GM18498 (cell line): ENCODE measurements at regions not wholly inside any gene's neighbourhood (a gene's known extent, or its start where the extent isn't known, plus 50 kb on each side); places are given as distances from the start of the nearest gene placed in this dataset.
"Not testable (repeated sequence)": the region's sequence is repeated elsewhere in the genome, so short reads cannot be mapped to it uniquely, and the experiment has no call there.

Experiments
- ATAC-seq: cut with Tn5 transposase; IDR thresholded peaks from one replicate; pipeline ENCODE4 v1.9.1; 2021; ENCODE audit warnings: mild to moderate bottlenecking, moderate library complexity; ENCODE audit not compliant: unreplicated experiment

DNA sequence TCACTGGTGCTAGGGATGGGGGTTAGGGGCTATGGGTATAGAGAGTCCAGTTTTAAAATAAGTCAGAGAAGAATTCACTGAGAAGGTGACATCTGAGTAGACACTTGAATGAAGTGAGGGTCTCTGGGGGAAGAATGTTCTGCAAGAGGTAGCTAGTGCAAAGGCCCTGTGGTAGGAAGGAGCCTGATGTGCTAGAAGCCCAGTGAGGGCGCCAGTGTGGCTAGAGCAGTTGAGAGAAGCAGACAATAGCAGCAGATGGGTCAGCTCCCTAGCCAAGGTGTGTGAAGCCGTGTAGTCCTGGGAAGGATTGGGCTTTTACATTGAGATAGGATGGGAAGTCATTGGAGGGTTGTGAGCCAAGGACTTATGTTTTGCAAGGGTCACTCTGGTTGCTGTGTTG is 105.8 kb upstream of the PELI1 start:
- no peak for ATAC-seq

DNA sequence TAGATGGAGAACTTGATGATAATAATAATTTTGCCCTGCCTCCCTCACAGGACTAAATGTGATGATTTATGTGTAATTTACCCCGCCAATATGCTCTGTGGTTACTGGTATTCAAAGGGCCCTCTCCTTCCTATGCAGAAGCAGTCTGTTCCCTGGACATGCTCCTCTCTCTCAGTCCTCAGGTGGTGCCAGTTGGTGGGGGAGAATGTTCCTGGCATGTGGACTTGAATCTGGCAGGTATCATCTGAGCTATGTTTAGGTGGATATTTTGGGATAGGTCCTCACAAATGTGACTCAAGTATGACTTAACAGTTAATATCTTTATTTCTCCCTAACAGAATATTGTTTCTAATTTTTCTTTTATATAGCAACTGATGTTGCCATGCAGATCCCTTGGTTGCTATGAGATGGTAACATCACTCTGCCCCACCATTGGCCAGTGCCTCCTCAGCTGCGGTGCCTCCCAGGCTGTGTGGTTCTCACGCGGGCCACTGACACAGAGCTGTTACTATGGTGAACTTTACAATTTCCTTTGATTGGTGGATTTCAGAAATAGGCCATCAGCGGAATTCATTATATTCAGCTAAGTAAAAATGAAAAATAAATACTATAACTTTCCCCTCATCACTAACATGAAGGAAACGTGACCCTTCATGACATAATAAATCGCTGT is 106.7 kb upstream of the PELI1 start:
- no peak for ATAC-seq

DNA sequence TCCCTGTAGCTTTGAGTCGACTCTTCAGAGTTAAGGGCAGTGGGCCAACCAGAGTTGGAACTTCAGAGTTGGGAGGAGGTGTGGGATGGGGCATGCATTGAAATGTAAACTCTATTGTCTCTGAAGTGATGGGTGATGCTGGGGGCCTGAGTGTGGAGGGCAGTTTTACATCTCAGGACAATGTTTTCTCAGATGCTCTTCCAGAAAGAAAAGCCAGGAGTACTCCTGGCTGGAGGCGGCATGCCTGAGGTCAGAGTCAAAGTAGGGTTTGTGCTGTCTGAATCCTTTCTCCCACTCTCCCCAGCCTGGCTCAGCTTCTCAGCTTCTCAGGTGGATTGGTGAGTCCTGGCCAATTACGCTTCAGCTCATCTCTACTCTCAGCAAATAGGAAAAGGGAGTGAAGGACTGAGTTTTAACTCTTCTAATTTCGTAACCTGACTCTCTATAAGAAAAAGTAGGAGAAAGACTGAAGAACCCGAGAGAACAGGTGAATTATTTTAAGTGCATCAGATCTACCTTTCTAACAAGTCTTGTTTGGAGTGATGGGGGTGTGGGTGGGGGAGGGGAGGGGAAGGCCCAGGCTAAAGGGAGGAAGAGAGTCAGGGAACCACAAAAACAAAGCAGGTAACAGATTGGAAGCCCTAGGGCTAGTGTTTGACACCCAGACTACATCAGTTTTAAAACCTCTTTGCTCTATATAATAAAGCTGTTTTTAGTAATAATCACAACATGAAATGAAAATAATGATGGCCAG is 107.5 kb upstream of the PELI1 start:
- ATAC-seq = no peak

DNA sequence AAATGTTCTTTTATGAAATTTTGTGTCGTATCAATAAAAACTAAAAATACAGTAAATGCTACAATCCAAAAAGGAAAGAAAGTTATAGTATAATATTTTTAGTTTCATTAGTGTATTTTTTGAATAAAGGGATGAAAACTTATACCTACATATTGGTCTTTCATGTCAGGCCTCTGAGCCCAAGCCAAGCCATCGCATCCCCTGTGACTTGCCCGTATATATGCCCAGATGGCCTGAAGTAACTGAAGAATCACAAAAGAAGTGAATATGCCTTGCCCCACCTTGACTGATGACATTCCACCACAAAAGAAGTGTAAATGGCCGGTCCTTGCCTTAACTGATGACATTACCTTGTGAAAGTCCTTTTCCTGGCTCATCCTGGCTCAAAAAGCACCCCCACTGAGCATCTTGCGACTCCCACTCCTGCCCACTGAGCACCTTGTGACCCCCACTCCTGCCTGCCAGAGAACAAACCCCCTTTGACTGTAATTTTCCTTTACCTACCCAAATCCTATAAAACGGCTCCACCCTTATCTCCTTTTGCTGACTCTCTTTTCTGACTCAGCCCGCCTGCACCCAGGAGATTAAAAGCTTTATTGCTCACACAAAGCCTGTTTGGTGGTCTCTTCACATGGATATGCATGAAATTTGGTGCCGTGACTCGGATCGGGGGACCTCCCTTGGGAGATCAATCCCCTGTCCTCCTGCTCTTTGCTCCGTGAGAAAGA is 108.2 kb upstream of the PELI1 start:
- not testable (repeated sequence) for ATAC-seq

DNA sequence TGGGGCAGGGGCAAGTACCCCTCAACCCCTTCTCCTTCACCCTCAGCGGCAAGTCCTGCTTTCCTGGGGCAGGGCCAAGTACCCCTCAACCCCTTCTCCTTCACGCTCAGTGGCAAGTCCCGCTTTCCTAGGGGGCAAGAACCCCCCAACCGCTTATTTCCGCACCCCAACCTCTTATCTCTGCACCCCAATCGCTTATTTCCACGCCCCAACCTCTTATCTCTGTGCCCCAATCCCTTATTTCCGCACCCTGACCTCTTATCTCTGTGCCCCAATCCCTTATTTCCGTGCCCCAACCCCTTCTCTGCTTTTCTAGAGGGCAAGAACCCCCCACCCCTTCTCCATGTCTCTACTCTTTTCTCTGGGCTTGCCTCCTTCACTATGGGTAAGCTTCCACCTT is 109.2 kb upstream of the PELI1 start:
- not testable (repeated sequence) for ATAC-seq

DNA sequence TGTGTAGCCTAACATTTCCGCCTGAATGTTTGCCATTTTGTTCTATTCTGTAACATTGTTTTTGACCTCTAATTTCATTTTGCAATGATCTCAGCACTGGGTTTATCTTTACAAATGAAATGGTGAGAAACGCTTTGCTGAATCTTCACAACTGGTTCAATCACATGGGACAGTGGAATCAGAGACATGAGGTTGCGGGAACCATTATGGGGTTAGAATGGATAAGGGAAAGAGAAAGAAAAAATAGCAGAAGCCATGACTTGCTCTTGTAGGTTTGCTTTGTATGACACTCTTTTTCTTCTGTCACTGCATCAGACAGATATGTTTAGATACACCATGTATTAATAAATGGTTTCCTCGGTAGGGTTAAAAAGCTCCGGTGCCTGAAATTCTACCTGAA is 114.3 kb upstream of the PELI1 start:
- ATAC-seq = no peak

DNA sequence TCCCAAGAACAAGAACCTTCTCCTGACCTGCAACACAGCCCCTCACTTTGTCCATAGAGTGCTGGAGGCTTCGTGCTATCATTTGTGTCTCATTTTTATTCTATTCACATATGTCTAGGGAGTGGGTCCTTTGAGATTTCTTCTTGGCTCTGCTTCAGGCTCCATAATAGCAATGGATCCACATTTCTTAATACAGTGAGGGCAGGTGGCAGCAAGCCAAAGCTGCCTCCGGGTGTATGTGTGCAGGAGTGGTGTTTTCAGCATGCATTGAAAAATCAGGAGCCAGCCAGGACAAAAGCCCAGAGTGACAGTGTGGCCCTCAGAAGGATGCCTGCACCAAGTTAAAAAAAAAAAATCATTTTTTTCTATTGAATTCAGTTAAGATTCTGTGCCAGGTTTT is 115.1 kb upstream of the PELI1 start:
- ATAC-seq = no peak

DNA sequence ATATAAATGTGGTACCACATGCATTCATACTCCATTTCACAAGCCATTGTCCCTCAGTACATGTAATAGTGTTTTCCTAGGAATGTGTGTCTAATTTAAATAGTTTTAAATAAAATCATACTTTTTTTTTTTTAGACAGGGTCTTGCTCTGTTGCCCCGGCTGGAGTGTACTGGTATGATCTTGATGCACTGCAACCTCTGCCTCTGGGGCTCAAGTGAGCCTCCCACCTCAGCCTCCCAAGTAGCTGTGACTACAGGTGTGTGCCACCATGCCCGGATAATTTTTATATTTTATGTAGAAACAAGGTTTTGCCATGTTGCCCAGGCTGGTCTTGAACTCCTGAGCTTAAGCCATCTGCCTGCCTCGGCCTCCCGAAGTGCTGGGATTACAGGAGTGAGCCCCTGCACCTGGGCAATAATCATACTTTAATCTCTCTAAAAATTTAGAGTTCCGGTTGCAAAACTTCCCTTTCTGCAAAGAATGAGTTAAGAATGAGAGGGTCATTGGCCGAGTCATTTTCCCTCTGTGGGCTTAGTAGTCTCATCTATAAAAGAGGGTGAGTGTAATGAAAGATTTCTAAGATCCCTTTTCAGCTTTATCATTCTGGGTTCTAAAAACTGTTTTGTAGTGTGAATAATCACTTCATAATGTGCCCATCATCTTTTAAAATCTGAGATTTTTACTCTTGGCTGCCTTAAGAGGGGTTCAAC is 116.0 kb upstream of the PELI1 start:
- no peak for ATAC-seq

DNA sequence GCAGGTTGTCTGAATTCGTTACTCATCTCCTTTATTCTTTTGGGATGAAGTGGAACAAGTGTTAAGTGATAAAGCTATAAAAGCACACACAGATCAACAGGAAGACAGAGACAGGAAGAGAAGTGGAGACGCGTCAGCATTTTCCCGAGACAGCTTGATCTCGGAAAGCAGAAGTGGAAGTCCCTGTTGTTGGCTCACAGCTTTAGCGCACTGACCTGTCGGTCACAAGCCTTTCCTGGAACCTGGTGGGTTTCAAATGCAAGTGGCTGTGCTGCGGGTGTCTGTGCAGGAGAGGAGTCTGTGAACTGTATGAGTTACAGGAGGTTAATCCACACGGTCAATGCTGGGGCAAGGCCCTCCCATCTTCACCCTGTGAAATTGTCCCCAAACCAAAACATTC is 116.6 kb upstream of the PELI1 start:
- peak; percentile 88 for ATAC-seq

DNA sequence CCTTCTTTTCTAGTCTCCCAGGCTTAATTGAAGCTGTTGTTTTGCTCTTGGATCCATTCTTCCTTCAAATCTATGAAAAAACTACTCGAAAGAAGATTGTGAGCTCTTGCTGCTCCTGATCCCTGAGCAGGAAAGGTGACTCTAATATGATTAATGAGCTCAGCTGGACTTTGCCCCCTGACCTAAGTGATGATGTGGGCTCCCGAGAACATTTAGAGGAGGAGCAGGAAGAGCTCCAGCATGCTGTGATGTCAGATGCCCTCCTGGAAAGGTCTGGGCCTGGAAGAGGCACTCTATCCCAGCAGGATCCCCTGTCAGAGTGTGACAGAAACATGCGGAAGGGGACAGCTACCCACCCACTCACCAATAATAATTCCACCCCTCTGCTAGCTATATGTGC is 117.9 kb upstream of the PELI1 start:
- no peak for ATAC-seq

DNA sequence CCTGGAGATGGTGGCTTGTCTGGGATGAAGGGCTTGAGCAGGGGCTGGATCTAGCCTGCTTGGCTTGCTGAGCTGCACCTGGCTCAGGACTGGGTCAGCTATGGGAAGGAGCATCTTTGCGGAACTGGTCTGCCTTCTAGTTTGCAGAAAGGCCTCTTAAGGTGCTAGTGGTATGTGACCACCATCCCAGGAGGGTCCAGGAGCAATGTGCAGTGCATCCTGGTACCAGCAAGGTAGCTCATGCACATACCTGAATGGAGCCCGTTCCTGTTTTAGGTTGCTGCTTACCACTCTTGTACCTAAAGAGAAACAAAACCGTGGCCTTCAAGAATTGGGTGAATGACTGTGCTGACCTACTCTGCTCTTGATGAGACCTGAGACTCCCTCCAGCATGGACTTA is 118.6 kb upstream of the PELI1 start:
- ATAC-seq = no peak

DNA sequence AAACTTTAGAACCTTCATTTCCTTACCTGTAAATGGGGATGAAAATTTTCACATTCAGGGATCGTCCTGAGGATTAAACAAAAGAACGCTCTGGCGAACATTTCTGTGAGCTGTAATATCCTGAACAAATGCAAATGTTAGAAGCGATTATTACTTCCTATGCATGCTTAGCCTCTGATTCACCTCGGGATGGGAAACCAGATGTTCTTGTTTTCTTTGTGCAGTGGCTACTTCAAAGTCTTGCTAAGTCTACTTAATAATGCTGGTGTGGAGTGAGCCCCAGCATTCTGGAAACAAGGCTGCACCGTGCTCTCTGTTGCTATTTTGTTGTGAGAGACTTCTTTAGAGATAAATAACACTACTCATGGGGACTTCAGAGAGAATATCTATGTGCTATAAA is 119.1 kb upstream of the PELI1 start:
- ATAC-seq = no peak

DNA sequence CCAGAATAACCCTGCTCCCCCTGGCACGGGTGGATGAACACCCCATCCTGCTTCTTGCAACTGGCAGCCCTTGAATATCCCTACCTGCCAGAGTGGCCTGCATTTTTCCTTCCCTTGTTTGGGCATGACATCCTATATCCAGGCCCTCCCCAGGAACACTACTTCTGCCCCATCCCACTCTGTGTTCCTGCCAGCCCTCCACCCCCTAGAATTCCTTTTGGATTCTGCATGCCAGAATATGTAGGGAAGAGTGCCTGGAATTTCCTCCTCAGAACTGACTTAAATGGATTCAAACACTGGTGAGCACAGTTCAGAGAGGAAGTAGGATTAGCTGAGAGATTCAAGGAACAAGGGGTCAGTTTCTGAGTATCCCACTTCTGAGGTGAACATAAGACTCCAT is 123.5 kb upstream of the PELI1 start:
- ATAC-seq = no peak

DNA sequence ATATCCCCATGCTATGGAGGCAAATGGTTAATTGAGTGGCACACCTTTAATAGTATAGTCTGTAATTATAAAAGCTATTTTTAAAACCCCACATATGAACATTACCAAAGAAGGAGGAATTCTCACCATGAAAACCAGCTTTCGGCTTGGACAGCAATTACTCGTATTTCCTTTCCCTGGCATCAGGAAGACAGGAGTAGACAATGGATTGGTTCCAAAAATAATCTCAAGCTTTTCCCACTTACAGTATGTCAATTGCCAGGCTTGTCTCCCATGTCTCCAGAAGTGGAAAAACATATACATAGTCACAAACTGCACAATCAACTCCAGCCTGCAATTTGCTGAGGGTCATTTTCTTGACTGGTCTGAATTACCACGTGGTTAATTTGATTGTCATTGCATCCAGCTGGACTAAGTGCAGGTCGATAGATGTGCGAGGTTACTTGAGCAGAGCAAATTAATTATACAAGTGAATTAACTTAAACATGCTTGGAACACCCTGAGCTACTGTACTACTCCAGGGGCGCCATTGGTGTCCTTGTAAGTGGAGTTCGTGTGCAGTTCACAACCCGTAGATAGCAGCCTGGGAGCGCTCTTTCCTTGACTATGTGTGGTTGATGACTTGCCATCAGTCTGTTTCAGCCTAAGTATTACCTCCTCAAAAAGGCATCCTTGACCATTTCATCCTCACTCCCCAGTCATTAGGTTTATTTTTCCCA is 124.3 kb upstream of the PELI1 start:
- ATAC-seq = no peak

DNA sequence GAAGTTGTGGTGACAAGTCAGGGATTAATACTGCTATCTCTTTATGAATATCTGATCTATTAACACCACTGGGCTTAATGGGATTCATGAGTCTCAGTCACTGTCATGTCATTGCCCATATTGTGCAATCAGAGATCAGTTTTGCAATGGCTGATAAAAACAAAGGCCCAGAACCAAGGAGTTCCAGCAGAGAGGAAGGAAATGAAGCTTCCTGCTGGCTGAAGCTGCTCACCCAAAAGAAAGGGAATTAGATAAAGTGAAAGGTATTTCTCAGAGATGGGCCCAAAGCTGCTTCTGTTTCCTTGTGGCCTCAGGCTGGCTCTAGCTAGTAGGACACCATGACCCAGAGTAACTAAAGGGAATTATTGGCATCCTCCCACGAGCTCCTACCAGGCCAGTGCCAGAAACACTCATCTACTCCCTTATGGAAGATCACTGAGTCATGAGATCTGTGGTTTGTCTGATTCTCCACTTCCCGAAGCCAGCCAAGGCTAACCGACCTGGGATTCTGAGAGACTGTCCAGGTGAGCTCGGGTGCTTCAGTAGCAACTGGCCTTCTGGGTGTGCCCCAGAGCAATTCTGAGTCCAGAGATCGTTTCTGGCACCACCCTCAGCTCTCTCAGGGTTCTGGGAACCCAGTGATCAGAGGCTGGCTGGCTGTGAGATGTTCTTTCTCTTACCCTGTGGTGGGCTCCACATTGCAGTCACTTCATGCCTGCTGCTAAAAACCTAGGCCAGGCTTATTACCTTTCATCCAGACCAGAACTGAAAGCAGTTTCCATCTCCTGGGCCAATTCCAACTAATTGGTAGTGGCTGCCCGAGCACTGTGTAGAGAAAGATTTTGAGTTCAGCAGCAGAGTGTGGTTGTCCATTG is 129.5 kb upstream of the PELI1 start:
- no peak for ATAC-seq

DNA sequence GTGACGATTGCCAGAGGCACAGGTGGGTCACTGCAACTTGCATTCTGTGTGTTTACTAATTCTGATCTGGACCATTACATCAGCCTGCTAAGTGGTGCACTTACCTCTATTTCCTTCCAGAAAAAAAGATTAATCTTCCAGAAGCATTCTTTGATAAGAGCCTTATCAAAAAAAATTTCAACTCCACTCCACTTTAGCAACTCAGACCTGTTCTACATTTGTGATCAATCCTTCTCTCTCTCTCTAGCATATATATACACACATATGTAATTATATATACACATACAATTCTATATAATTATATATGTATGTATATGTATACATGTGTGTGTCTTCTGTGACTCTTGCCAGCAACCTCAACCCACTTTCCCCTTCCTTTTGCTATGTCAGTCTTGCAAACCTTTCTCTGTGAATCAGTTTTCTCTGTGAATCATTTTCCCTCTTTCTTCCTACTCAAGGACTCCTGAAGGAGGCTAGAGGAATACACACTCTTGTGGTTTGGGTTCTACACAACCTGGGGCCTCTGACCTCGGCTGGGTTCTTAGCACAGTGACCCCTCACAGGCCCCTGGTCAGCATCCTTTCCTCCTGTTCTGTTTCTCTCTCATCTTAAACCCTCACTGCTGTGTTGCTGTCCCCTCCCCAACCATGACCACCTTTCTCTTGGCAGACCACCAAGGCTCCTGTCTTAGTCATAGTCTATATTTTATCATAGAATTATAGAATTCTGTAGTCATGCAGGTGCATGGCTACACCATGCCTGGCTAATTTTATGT is 130.4 kb upstream of the PELI1 start:
- ATAC-seq = no peak

DNA sequence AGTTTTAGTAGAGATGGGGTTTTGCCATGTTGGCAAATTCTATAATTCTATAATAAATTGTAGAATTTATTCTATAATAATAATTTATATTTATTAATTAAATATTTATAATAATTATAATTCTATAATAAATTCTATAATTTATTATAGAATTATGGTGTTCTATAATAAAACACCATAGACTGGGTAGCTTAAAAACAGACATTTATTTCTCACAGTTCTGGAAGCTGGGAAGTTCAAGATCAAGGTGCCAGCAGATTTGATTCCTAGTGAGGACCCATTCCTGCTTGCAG is 130.9 kb upstream of the PELI1 start:
- no peak for ATAC-seq

DNA sequence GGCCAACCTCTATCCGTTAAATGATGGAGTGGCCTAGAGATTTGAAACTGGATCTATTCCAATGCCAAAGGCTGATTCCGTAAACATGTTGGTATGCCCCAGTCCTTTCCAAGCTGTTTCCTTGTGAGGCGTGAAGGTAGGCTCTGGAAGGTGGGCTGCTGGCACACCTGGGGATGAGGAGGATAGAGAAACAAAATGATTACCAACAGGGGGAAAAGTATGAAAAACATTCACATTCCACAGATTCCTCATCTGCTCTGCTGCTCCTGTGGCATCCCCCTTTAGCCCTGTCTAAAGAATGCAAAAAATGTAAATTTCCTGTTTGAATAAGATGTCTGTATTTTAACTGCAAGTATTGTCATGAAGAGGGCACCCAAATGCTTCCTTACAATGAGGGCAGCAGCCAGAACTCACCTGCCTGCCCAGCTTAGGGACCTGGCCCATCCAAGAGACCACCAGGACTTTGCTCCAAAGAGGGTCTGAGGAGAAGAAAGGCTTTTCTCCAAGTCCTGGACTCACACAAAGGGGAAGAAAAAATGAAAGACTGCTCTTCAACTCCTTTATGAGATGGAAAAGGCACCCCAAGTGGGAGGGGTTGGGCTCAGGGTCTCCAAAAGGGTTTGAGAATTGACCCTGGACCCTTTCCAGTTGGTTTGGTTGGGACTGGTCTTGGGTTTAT is 132.3 kb upstream of the PELI1 start:
- ATAC-seq = no peak
